ENCODE measurements at regions not wholly inside any gene's neighbourhood (a gene's known extent, or its start where the extent isn't known, plus 50 kb on each side); places are given as distances from the start of the nearest gene placed in this dataset.

GRCh38 chr16:48487287-48487686 is 102.1 kb upstream of the SIAH1 start:
- peak; percentile 26 for DNase-seq (ENCODE audit: low read depth)

- DNase-seq (ENCODE audit: low read depth) = no peak
Observed at GRCh38 chr16:48481772-48482171, 96.6 kb upstream of the SIAH1 start.

DNA sequence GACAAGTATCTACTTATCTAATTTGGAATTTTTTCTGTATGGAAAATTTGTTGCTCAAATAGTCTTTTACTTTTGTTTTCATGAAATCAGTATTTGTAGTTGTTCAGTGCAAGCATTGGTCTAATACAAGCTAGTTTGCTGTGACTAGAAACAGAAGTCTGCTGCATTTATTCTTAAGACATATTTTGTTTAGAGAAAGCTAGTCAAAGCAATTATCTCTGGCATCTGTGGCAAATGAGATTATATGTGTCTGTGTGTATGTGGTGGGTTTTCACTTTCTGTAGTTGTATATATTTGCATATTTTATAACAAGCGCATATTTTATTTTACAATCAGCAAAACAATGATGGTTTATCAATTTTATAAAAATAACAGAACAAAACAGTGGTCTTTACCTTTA is 96.0 kb upstream of the SIAH1 start:
- DNase-seq (ENCODE audit: low read depth) = no peak

DNA sequence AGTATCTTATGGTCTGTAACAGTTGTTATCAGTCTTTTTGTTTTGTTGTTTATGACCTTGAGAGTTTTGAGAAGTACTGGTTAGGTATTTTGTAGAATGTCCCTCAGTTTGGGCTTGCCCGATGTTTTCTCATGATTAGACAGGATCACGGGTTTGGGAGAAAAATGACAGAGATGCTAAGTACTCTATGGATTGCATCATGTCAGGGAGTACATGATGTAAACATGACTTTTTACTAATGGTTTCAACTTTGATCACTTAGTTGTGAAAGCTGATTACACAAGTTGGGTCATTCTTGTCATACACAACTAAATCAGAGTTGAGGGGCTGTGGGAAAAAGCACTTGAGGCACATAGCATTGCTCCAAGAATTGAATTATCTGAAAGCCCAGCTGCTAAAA is 94.7 kb upstream of the SIAH1 start:
- no peak for DNase-seq (ENCODE audit: low read depth)

DNA sequence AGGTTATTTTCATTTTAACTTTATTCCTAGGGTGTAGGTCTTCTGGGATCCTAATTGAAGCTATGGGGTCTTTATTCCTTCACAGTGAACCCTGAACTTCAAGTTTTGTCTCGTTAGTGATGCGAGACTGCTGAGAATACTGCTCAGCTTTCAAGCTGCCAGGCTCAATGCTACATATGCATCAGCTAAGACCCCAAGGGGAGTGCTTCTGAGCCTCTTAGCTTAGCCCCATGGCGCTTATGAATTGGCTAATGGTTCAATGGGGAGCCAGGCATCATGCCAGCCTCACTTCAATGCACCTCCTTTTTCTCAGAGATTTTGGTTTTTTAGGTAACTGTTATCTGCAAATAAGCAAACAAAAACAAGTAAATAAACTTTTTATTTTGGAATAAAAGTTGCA is 94.1 kb upstream of the SIAH1 start:
- DNase-seq (ENCODE audit: low read depth) = no peak

DNA sequence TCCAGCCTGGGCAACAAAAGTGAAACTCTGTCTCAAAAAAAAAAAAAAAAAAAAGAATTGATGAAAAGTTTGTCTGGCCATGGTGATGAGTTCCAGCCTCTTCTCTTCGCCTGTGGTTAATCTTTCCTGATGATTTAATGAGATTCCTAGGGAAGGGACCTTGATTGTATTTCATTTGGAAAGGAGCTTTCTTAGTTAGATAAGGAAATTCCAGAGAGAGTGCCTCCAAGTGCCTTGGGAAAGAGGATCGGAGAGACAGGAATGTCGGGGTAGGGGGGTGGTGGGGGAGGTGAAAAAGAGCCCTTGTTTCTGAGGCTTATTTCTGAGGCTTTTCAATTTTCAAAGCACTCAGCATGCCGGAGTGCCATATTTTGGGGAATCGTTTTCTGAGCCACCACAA is 93.2 kb upstream of the SIAH1 start:
- DNase-seq (ENCODE audit: low read depth) = no peak

DNA sequence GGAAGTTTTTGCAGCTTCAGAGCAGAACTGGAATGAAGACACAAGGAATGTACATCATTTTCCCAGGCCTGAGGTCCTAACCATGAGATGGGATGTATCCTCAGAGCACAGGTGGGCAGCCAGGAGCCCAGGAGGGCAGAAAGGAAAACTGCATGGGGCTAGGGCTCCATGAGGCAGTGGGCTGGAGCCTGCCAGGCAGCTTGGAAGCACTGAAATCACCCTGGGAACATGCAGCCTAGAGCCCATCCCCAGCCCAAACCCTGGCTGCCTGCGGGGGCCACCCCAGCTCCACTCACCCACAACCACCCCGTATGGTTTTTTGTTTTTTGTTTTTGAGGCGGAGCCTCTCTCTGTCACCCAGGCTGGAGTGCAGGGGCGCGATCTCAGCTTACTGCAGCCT is 86.2 kb upstream of the SIAH1 start:
- DNase-seq (ENCODE audit: low read depth) = no peak

- DNase-seq (ENCODE audit: low read depth) = peak; percentile 93
Observed at GRCh38 chr16:48462106-48462740, 77.0 kb upstream of the SIAH1 start.

- DNase-seq (ENCODE audit: low read depth) = no peak
Observed at GRCh38 chr16:48459167-48459566, 74.0 kb upstream of the SIAH1 start.

GRCh38 chr16:48454051-48454450 is 68.8 kb upstream of the SIAH1 start:
- DNase-seq (ENCODE audit: low read depth) = no peak

DNA sequence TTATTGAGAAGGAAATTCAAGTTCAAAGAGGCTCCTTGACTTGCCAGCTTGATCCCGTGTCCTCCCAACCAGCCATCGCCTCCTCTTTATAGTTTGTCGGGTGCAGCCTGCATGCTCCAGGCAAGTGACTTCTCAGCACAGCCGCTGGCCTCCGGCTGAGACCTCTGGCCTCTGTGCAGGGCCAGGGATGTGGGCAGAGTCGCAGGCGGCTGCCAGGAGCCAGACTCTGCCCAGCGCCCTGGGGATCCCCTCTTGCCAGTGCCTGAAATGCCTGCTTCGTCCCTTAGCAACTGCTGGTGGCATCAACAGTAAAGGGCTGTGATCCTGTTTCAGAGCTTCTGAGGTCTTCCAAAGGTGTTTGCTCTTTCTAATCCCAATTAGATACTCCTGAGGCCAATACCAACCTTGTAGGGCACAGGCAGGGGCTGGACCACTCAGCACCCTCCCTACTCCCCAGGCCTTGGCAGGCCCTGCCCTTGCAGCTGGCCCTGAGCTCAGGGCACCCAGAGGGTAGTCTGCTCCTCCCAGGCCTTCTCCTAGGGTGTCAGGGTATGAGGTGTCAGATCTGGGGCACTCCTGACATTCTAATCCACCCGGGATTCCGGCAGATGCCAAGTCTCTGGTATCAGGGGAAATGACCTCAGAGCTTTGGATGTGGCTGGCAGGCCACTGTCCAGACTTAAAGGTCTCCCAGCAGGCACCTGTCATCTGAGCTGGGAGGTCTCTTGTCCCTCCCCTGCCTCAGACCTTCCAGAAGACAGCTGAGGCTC is 68.0 kb upstream of the SIAH1 start:
- DNase-seq (ENCODE audit: low read depth) = no peak

- DNase-seq (ENCODE audit: low read depth) = no peak
Observed at GRCh38 chr16:48451323-48451722, 66.1 kb upstream of the SIAH1 start.

DNA sequence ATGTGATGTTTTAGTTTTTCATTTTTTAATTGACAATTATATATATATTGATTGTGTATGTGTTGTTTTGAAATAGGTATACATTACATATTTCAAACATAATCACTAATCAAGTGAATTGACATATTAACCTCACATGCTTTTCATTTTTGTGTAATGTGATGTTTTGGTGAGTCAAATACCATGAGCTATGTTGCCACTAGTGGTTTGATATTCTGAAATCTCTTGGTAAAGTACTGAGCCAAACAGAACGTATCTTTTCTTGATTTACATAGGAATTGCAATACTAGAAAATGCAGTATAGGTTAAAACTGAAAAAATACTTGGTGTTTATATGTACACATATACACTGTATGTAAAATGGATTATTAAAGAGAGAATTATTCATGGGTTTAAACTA is 65.2 kb upstream of the SIAH1 start:
- no peak for DNase-seq (ENCODE audit: low read depth)

GRCh38 chr16:48448841-48449481 is 63.7 kb upstream of the SIAH1 start:
- no peak for DNase-seq (ENCODE audit: low read depth)

- DNase-seq (ENCODE audit: low read depth) = no peak
Observed at GRCh38 chr16:48447940-48448536, 62.8 kb upstream of the SIAH1 start.

GRCh38 chr16:48447428-48447827 is 62.2 kb upstream of the SIAH1 start:
- no peak for DNase-seq (ENCODE audit: low read depth)

DNA sequence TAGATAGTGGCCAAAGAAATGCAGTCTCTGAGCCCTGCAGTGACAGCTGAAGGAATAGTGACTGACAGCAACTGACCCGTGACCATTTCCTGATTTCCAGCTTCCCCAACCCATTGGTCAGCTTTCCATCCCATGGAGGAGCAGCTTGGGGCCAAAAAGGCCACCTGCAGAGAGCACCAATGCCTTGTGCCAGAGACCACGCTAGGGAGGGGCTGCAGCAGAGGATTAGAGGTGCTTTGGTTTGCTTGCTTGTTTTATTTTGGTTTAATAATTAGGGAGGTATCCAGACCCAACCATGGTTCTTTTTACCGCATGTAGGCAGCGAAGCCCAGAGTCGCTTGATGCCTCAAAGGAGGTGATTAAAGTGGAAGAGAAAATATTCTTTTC is 61.3 kb upstream of the SIAH1 start:
- no peak for DNase-seq (ENCODE audit: low read depth)

- no peak for DNase-seq (ENCODE audit: low read depth)
Observed at GRCh38 chr16:48445782-48446533, 60.7 kb upstream of the SIAH1 start.

DNA sequence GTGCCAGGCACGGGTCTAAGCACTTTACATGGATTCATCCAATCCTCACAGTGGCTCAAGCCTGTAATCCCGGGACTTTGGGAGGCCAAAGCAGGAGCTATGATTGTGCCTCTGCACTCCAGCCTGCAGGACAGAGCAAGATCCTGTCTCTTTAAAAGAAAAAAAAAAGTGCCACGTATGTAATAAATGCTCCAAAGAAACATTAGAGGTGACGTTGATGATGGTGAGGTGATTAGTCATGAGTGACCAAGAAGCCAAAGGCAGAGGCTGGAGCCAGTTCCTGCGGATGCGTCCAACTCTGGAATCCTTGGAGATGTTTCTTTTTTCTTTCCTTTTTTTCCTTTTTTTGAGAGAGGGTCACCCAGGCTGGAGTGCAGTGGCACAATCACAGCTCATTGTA is 59.4 kb upstream of the SIAH1 start:
- peak; percentile 92 for DNase-seq (ENCODE audit: low read depth)

- DNase-seq (ENCODE audit: low read depth) = no peak
Observed at GRCh38 chr16:48442379-48442778, 57.2 kb upstream of the SIAH1 start.

- DNase-seq (ENCODE audit: low read depth) = no peak
Observed at GRCh38 chr16:48441863-48442279, 56.7 kb upstream of the SIAH1 start.

DNA sequence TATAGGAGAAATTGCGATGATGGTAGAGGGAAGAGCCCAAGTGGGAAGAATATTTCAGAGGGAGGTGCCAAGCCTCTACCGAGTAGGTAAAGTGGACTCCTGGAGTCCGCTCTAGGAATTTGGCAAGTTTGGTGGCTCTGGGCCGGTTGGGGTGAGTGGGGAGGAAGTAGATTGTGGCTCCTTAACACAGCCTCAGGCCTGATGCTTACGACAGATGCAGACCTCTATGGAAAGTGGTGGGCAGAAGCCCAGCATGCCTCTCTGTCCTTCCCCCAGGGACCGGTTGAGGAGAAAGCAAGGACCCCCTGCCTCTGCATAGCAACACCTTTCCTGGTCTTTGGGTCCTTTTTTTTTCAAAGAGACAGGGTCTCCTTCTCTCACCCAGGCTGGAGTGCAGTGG is 55.9 kb upstream of the SIAH1 start:
- no peak for DNase-seq (ENCODE audit: low read depth)
